GM19023 (cell line): ENCODE measurements at regions not wholly inside any gene's neighbourhood (a gene's known extent, or its start where the extent isn't known, plus 50 kb on each side); places are given as distances from the start of the nearest gene placed in this dataset.
A peak's percentile ranks its signal among the peaks of the same experiment; 100 is the strongest.

Experiments
- ATAC-seq: cut with Tn5 transposase; IDR thresholded peaks from one replicate; pipeline ENCODE4 v1.9.1; 2021; ENCODE audit warnings: mild to moderate bottlenecking, moderate library complexity; ENCODE audit not compliant: unreplicated experiment

- ATAC-seq = no peak
Measured at GRCh38 chr2:235257590-235257989, 236.3 kb upstream of the AGAP1 start.

- no peak for ATAC-seq
Measured at GRCh38 chr2:235262750-235263149, 231.1 kb upstream of the AGAP1 start.

DNA sequence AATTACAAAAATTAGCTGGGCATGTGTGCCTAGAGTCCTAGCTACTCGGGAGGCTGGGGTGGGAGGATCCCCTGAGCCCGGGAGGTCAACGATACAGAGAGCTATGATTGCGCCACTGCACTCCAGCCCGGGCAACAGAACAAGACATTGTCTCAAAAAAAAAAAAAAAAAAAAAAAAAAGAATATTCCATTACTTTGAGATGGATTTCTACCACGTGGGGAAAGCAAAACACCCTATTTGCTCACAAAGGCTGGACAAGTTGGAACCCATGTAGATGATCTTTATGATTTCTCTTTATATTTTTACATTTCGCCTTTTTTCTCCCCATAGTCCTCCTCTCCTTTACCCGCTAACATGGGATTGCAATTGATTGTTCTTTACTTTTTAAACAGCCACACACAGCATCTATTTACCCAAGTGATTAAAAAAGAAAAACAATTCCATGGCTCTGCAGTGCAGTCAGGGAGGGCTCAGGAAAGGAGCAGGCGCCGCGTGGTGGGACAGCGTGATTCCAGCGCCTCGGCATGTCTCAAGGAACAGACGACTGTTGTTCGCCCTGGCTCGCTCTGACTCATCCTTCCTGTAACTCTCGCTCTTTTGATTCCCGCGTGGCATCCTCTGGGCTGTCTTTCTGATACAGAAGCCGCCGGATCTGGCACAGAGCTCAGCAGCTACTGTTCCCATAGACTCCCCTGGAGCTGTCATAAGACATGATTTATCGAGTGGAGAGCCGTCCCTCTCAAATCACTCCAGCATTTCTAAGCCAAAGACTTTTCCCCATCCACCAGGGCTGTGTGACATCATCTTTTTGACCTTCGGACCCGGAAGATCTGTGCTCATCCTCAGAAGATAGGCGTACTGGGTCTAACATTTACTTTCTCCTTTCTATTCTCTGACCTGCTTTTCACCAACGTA, 230.4 kb upstream of the AGAP1 start:
- no peak for ATAC-seq

DNA sequence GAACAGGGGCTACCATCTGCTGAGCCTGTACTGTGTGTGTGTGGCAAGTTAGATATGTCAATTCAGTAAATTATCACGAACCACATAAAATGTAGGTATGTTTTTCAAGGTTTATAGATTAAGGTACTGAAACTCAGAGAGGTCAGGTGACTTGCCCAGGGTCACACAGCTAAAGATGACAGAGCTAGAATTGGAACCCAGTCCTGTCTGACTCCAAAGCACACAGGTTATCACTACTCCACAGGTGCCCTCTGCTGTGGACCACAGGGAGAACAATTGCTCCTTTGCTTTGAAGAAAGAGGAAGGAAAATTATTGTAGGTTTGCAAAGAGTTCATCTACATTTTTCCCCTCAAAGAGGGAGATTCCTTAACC, 229.7 kb upstream of the AGAP1 start:
- ATAC-seq = no peak

- ATAC-seq = no peak
Measured at GRCh38 chr2:235264512-235264911, 229.3 kb upstream of the AGAP1 start.

DNA sequence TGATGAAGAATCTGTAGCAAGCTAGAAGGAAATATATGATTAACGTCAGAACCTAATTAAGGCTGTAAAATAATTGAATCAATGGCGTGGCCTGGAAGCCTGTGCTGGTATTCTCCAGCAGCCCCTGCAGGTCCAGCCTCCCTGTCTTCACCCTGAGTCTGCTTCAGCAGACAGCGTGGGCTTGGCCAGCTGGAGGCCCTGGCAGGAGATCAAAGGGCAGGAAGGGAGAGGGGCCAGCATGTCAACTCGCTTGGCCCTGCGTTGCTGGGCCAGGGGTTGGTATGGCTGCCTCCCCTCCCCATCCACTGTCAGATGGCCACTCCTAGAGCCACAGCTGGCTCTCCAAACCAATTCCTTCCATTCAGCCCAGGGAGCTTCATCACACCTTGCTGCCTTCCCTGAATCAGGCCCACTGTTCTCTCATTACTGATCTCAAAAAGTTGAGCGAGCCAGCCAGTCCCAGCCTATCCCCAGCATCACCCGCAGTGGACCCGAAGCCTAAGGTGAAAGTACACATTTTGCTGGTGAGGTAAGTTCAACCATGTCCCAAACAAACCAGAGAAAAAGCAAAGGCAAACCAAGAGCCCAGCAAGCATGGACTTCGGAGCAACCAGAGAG, 228.4 kb upstream of the AGAP1 start:
- no peak for ATAC-seq

GRCh38 chr2:235267251-235267650, 226.6 kb upstream of the AGAP1 start:
- ATAC-seq = no peak

DNA sequence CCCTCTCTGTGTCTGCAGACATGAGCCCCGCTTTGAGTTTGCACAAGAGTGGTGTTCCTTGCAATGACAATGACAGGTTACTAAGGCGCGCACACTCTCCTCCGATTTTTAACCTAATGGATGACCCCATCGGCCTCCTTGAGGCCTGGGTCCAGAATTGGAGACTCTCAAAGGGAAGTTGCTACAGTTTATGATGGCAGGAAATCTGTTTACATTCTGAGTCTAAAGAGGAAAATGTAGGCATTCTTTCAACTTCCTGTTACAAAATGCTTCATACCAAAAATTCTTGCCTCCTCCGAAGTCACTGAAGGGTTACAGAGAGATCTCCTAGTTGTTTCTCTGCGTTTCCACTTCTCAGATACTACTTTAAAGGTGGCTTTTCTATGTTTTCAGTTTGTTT, 225.3 kb upstream of the AGAP1 start:
- ATAC-seq = no peak

- no peak for ATAC-seq
Measured at GRCh38 chr2:235270291-235270690, 223.6 kb upstream of the AGAP1 start.

GRCh38 chr2:235270956-235271355, 222.9 kb upstream of the AGAP1 start:
- peak; percentile 48 for ATAC-seq

DNA sequence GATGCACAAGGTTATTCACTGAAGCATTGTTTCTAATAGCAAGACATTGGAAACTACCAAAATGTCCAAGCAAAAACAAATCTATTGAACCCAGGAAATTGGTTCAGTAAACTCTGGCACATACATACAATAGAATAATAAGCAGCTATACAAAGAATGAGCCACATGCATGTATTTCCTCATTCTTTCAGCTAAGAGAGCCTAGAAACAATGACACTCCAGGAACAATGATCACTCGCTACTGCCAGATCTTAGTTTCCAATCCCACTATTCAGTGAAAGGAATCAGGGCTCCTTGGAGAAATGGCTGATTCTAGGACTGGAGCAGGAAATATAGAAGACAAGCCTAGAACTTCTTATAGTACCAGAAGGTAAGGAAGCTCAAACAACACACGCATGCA, 221.9 kb upstream of the AGAP1 start:
- no peak for ATAC-seq

DNA sequence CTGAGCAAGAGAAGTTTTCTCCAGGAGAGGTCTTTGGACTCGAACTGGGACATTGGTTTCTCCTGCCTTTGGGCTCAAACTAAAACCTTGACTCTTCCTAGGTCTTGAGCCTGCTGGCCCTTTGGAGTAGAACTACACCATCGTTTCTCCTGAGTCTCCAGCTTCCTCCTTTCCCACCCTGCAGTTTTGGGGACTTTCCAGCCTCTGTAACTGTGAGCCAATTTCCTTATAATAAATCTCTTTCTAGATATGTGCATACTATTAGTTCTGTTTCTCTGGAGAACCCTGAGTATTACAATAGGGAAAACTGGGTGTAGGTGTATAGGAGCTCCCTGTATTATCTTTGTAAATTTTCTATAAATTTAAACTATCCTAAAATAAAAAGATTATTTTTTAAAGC, 219.8 kb upstream of the AGAP1 start:
- no peak for ATAC-seq

DNA sequence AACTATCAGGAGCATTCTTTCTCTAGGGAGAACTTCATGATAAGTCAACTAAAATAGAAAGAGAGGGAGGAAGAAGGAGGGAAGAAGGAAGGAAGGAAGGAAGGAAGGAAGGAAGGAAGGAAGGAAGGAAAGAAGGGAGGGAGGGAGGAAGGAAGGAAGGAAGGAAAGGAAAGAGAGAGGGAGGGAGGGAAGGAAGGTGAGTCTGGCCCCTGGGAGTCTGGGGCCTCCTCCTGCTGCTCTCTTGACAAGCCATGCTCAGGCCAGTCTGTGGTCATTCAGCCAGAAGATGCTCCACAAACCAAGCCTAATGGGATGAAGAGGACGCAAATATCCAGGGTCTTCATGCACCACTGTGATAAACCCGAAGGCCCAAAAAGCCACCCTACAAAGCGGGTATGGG, 216.4 kb upstream of the AGAP1 start:
- no peak for ATAC-seq

GRCh38 chr2:235278771-235279355, 215.0 kb upstream of the AGAP1 start:
- ATAC-seq = no peak

GRCh38 chr2:235279965-235280364, 213.9 kb upstream of the AGAP1 start:
- ATAC-seq = no peak

DNA sequence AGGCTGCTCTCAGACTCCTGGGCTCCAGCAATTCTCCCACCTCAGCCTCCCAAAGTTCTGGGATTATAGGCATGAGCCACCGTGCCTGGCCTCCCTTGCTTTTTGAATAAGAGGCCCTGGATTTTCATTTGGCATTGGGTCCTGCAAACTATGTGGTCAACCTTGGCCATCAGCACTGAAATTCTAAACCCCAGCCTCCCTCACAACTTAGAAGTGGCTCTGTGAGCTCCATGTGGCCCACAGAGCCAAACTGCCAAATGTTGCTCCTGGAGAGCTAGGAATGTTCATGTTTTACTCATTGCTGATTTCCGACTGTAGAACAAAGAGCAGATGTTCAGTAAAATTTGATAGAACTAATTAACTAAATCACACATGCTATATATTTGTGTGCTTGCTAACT, 210.6 kb upstream of the AGAP1 start:
- no peak for ATAC-seq

DNA sequence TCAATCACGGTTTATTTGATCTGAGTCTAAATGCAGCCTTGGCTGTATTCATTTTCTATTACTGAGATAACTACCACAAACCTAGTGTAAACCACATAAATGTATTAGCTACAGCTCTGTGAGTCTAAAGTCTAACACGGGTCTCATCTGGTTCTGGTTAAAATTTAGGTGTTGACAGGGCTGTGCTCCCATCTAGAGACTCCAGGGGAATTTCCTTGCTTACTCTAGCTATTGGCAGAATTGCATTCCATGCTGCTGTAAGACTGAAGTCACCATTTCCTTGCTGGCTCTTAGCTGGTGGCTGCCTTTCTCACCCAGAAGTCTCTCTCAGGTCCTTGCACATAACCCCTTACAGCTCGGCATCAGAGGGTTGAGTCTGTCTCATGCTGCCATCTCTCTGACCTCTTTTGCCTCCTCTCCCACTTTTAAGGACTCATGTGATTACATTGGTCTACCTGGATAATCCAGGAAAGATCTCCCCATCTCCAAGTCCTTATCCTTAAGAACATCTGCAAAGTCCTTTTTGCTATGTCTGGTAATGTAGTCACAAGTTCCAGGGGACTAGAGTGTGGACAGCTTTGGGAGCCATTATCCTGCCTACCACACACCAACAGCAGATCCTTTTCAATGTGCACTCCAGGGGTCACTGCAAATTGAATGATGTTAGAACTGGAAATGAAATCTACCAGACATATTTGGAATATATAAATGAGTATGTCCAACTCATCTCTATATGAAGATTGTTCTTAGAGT, 207.0 kb upstream of the AGAP1 start:
- ATAC-seq = no peak

DNA sequence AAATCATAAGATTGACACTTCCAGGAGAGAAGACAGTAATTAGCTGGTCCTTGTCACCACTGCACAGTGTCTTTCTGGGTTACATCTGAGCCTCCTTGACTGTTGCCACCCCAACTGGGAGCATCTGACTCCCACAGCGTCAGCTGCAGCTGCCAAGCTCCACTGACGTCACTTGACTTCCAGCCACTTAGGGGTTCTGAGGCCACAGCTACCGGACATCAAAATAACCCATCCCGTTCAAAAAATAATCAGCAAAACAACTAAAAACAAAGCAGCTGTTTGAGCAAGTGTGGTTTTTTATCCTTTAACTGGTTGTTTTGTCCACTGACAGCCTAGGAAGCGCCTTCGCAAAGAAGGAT, 206.5 kb upstream of the AGAP1 start:
- ATAC-seq = no peak

DNA sequence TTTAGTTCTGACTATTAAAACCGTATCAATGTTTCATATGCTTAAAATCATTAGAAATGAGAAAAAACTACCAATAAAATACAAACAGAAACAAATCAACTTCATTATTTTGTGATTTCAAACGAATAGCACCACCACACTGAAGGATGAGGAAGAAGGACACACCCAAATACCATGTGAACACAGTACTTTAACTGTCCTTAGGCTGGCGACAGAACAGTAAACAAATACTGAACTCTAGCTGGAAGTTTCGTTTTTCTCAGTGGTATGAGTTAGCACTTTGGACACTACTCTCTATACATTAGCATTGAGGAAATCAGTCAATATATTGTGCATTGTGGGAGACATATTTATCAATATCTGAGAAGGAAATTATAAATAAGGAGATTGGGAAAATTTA, 202.4 kb upstream of the AGAP1 start:
- ATAC-seq = no peak

DNA sequence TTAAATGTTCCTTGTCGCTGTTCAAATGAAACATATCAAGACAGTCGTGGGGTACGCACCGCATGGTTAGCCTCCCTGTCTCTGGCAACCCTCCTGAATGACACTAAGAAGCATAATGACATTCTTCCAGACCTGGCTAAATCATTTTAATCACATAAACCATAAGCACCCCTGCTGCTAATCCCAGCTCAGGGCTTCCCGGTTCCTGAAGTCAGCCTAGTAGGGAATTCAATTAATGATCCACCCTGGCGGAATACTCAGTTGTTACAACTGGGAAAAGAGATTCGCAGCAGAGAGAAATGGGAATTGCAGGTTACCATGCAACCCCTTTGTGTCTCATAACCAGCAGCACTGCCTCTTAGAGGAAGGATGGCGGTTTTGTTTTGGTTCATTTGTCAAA, 200.8 kb upstream of the AGAP1 start:
- ATAC-seq = no peak

- no peak for ATAC-seq
Measured at GRCh38 chr2:235295831-235296230, 198.0 kb upstream of the AGAP1 start.
